Activated CD8-positive, alpha-beta T cell treated with anti-CD3 and anti-CD28 coated beads for 36 hours (primary cell): ENCODE measurements at regions not wholly inside any gene's neighbourhood (a gene's known extent, or its start where the extent isn't known, plus 50 kb on each side); places are given as distances from the start of the nearest gene placed in this dataset.

ENCODE experiments used
- ATAC-seq: fragments of 200-7000 bp; cut with Tn5 transposase; one replicate; pipeline ENCODE4 v1.10.0; 2021; ENCODE audit warnings: mild to moderate bottlenecking, moderate library complexity
- CTCF ChIA-PET: fragments of 350-600 bp; sonication (Branson Sonifier 250); formaldehyde crosslinking; loops from one replicate; lab custom pipeline; 2021; ENCODE audit warnings: antibody characterized with exemption; lab: Charles Lee
- POLR2A ChIA-PET: fragments of 350-600 bp; sonication (Branson Sonifier 250); formaldehyde crosslinking; loops from one replicate; lab custom pipeline; 2021; ENCODE audit warnings: antibody characterized with exemption; lab: Charles Lee
- DNase-seq: peaks from one replicate; pipeline ENCODE4 v3.0.0-alpha.2; 2020
- H3K27ac Mint-ChIP-seq: one replicate; pipeline ENCODE4 v1.8.0; 2021; ENCODE audit warnings: mild to moderate bottlenecking, mixed read lengths
- H3K27me3 Mint-ChIP-seq: one replicate; pipeline ENCODE4 v1.8.0; 2021; ENCODE audit warnings: mixed read lengths
- H3K36me3 Mint-ChIP-seq: one replicate; pipeline ENCODE4 v1.8.0; 2021; ENCODE audit warnings: low read depth, mixed read lengths
- H3K4me1 Mint-ChIP-seq: one replicate; pipeline ENCODE4 v1.8.0; 2021; ENCODE audit warnings: low read depth, mixed read lengths
- H3K4me3 Mint-ChIP-seq: one replicate; pipeline ENCODE4 v1.8.0; 2021; ENCODE audit warnings: mild to moderate bottlenecking, moderate library complexity, mixed read lengths
- H3K9me3 Mint-ChIP-seq: one replicate; pipeline ENCODE4 v1.8.0; 2021; ENCODE audit warnings: mixed read lengths
- intact Hi-C: fragments of 100-400 bp; cut with micrococcal nuclease; formaldehyde crosslinking; loops from one replicate; pipeline ENCODE4 v1.10.0; 2022
- TF ChIP-seq, protein P1 (sequence below): fragments of 200-600 bp; IDR thresholded peaks from one replicate; pipeline ENCODE4 v1.8.0; 2022; ENCODE audit warnings: antibody characterized with exemption, mild to moderate bottlenecking

DNA sequence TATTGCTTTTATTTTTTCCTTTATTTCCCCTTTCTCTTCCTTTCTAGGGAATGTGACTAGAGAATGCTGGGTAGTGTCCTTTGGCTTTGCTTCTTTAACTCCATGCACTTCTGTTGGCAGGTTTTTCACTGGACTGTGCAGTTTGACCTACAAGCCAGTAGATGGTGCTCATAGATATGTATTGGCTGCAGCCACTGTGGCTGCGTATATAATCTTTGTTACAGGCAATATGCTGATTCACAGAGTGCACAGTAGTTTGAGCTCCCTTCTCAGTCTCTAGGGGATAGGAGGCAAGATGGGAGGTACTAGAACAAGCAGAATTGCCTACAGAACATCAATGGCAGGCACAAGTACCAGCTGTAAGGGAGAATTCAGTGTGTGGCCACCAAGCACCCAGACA lies 503.5 kb downstream of the LRFN5 start:
- POLR2A ChIA-PET: no interaction called here
- intact Hi-C loops: no loop called here
- Mint-ChIP-seq H3K27ac (no peak overlapping the region), H3K36me3 (no peaks in the 10 kb centered on the region), H3K4me3 (no peak overlapping the region), H3K9me3 (peaks cover 12% of the 10 kb centered on the region), H3K4me1 (no peaks in the 10 kb centered on the region), H3K27me3 (no peaks in the 10 kb centered on the region)
- CTCF ChIA-PET: interaction anchor here (1.4 kb wide), 1 partner anchor 15 kb away, joined by 3 read pairs; no protein-coding TSS in a partner anchor
- DNase-seq (no peak), ATAC-seq (no peak)
- TF ChIP-seq, protein P1, sequence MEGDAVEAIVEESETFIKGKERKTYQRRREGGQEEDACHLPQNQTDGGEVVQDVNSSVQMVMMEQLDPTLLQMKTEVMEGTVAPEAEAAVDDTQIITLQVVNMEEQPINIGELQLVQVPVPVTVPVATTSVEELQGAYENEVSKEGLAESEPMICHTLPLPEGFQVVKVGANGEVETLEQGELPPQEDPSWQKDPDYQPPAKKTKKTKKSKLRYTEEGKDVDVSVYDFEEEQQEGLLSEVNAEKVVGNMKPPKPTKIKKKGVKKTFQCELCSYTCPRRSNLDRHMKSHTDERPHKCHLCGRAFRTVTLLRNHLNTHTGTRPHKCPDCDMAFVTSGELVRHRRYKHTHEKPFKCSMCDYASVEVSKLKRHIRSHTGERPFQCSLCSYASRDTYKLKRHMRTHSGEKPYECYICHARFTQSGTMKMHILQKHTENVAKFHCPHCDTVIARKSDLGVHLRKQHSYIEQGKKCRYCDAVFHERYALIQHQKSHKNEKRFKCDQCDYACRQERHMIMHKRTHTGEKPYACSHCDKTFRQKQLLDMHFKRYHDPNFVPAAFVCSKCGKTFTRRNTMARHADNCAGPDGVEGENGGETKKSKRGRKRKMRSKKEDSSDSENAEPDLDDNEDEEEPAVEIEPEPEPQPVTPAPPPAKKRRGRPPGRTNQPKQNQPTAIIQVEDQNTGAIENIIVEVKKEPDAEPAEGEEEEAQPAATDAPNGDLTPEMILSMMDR: no peak

DNA sequence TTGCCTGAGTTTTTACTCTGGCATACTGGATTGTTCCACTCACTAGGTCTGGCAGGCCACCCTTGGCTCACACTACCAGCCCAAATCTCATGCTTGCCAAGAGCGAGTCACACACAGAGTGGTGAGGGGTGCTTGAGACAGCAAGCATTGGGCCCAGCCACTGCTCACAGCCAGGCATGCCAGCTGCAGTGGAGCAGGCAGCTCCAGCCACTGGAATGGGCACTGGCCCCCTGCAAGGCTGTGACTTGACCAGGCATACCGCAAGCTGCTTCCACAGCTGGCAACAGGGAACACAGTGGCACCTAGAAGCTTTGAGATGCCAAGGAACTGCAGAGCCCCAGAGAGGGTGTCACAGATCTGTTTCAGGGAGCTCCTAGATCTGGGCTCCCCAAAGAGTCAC lies 488.5 kb downstream of the LRFN5 start:
- TF ChIP-seq, protein P1: no peak
- Mint-ChIP-seq H3K27me3 (no peaks in the 10 kb centered on the region), H3K4me3 (no peak overlapping the region), H3K27ac (no peak overlapping the region), H3K4me1 (no peaks in the 10 kb centered on the region), H3K36me3 (no peaks in the 10 kb centered on the region), H3K9me3 (peaks cover 3% of the 10 kb centered on the region)
- DNase-seq: no peak
- POLR2A ChIA-PET: no interaction called here
- no peak for ATAC-seq
- intact Hi-C loops: no loop called here
- CTCF ChIA-PET: interaction anchor here (1.4 kb wide), 1 partner anchor 15 kb away, joined by 3 read pairs; no protein-coding TSS in a partner anchor

DNA sequence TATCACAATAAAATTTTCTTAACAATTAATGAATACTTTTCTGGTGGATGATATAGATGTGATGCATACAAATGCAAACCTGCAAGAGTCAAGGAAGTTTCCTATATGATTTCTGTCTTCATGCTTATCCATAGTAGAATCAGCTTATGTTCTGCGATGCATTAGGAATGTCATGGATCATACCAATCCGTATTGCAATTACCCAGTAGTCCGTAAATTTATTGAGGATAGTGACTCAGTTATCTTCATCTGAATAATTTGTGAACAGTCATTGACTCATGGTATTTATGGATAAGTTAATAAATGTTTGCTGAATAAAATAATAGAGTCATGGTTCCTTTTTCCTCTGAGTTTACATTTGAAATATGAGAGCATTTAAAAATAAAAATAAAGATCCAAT lies 483.4 kb downstream of the LRFN5 start:
- Mint-ChIP-seq H3K27me3 (no peaks in the 10 kb centered on the region), H3K4me3 (no peak overlapping the region), H3K4me1 (no peaks in the 10 kb centered on the region), H3K9me3 (peaks cover 2% of the 10 kb centered on the region), H3K27ac (no peak overlapping the region), H3K36me3 (no peaks in the 10 kb centered on the region)
- DNase-seq (no peak), ATAC-seq (no peak)
- ChIA-PET CTCF (no interaction called here), POLR2A (no interaction called here)
- intact Hi-C loops: no loop called here
- TF ChIP-seq, protein P1: no peak

DNA sequence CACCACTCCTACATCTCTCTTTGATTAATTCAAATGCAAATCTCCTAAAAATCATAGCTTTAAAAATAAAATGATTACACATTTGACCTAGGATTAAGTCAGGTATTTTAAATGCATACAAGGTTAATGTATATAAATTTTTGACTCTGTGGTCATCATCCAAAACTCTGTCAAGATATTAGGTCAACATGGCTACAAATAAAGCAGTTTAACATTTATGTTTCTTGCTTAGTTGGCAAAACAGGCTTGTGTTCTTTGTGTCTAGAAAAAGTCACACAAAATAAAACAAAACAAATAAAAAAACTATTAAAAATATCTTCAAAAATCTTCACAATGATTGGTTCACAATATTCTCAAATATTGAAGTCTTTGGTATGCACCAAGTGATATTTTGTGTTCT lies 473.2 kb downstream of the LRFN5 start:
- peaks cover 5% of the 10 kb centered on the region for H3K9me3 Mint-ChIP-seq
- no peaks in the 10 kb centered on the region for H3K36me3 Mint-ChIP-seq
- ATAC-seq (no peak), DNase-seq (no peak)
- intact Hi-C loops: no loop called here
- TF ChIP-seq, protein P1: no peak
- no peaks in the 10 kb centered on the region for H3K4me1 Mint-ChIP-seq
- no peak overlapping the region for H3K4me3 Mint-ChIP-seq
- no peak overlapping the region for H3K27ac Mint-ChIP-seq
- no peaks in the 10 kb centered on the region for H3K27me3 Mint-ChIP-seq
- ChIA-PET POLR2A (no interaction called here), CTCF (no interaction called here)

DNA sequence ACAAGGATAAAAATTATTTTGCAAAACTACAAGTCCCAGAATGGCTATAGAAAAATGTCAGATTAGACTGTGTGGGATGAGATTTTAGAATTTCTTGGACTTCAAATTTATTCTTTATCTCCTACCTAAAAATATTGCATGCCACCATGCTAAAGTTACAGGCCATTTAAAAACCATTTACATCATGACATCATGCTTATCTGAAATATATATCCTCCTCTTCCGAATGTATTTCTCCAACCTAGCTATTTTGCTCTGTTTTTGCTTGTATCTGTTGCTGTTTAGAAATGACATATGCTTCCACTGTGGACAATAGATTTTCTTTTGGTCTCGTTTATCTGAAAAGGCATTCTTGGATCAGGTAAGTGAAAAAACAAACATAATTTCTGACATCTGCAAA lies 471.7 kb downstream of the LRFN5 start:
- H3K9me3 Mint-ChIP-seq: peaks cover 5% of the 10 kb centered on the region

More for the DNA sequence above, 471.7 kb downstream of the LRFN5 start:
- POLR2A ChIA-PET: no interaction called here
- intact Hi-C loops: no loop called here
- Mint-ChIP-seq H3K27ac (no peak overlapping the region), H3K27me3 (no peaks in the 10 kb centered on the region), H3K4me1 (no peaks in the 10 kb centered on the region), H3K36me3 (no peaks in the 10 kb centered on the region), H3K4me3 (no peak overlapping the region)
- no peak for DNase-seq
- ATAC-seq: no peak
- TF ChIP-seq, protein P1: no peak
- CTCF ChIA-PET: no interaction called here
